GM12878 (cell line): ENCODE measurements at regions not wholly inside any gene's neighbourhood (a gene's known extent, or its start where the extent isn't known, plus 50 kb on each side); places are given as distances from the start of the nearest gene placed in this dataset.

Experiments used
- ATAC-seq: fragments of 200-7000 bp; cut with Tn5 transposase; 3 replicates; pipeline ENCODE4 v1.9.1; 2020; ENCODE audit warnings: mild to moderate bottlenecking, moderate library complexity
- BruUV-seq: library from RNA; stranded (reverse); fragments of 400-500 nt; replicated peaks from 2 replicates; lab custom pipeline; 2021; lab: Mats Ljungman, UMichigan
- CTCF ChIA-PET: fragments of 300-600 bp; sonication (Branson Sonifier 250); formaldehyde crosslinking; extraction: SDS; loops from one replicate; lab custom pipeline; 2021; ENCODE audit warnings: inconsistent platforms; lab: Yijun Ruan, JAX
- POLR2A ChIA-PET: fragments of 350-600 bp; formaldehyde crosslinking; extraction: SDS; loops from one replicate; lab custom pipeline; 2021; ENCODE audit warnings: inconsistent platforms; lab: Charles Lee
- RAD21 ChIA-PET: fragments of 300-600 bp; sonication (Branson Sonifier 250); formaldehyde crosslinking; loops from one replicate; lab custom pipeline; 2023; ENCODE audit warnings: antibody characterized with exemption; ENCODE audit not compliant: unreplicated experiment; lab: Charles Lee
- SMC1A ChIA-PET: fragments of 300-600 bp; sonication (Branson Sonifier 250); formaldehyde crosslinking; loops from one replicate; lab custom pipeline; 2023; ENCODE audit not compliant: unreplicated experiment, uncharacterized antibody; lab: Charles Lee
- DNase-seq: peaks from one replicate; pipeline ENCODE4 v3.0.0-alpha.2; 2011; ENCODE audit warnings: low read depth, low spot score
- FAIRE-seq: peaks from 3 replicates; lab custom pipeline; 2011; peaks lifted over from hg19 to GRCh38; lab: Jason Lieb, UNC
- H2AFZ ChIP-seq: 2 replicates; pipeline ENCODE4 v1.6.0; 2011; ENCODE audit warnings: low read depth, low read length, control low read depth; ENCODE audit not compliant: control insufficient read depth
- H3K27ac ChIP-seq: 2 replicates; pipeline ENCODE4 v1.5.1; 2011; ENCODE audit warnings: control low read depth; ENCODE audit not compliant: control insufficient read depth, insufficient read depth
- H3K27me3 ChIP-seq, 2 experiments: replicated peaks in 1 of 2; 2 replicates each; pipeline versions ENCODE4 v1.6.0 to v1.6.1; 2011; ENCODE audit warnings: low read length in 1 of 2; ENCODE audit not compliant: control insufficient read depth in 2 of 2, insufficient read depth in 2 of 2
- H3K36me3 ChIP-seq, 2 experiments: 2 replicates each; pipeline ENCODE4 v1.5.1; 2011; ENCODE audit warnings: low read length in 1 of 2; ENCODE audit not compliant: control insufficient read depth in 2 of 2, insufficient read depth in 2 of 2
- H3K4me1 ChIP-seq: 2 replicates; pipeline ENCODE4 v1.6.1; 2011; ENCODE audit warnings: mild to moderate bottlenecking, low read length, moderate library complexity, mixed read lengths; ENCODE audit not compliant: control insufficient read depth, insufficient read depth
- H3K4me2 ChIP-seq: 2 replicates; pipeline ENCODE4 v1.6.0; 2011; ENCODE audit warnings: control low read depth; ENCODE audit not compliant: control insufficient read depth, insufficient read depth
- H3K4me3 ChIP-seq: fragments of 200-600 bp; sonication (generic); 2 replicates; pipeline ENCODE4 v1.5.1; 2016
- H3K79me2 ChIP-seq: 2 replicates; pipeline ENCODE4 v1.6.0; 2011; ENCODE audit warnings: low read length; ENCODE audit not compliant: control insufficient read depth, insufficient read depth
- H3K9ac ChIP-seq: 2 replicates; pipeline ENCODE4 v1.8.0; 2011; ENCODE audit warnings: low read length, control low read depth, mixed read lengths; ENCODE audit not compliant: control insufficient read depth, insufficient read depth
- H3K9me3 ChIP-seq: replicated peaks from 3 replicates; pipeline ENCODE4 v1.5.1; 2011; ENCODE audit warnings: mild to moderate bottlenecking, low read length; ENCODE audit not compliant: control insufficient read depth, insufficient read depth
- H4K20me1 ChIP-seq: 2 replicates; pipeline ENCODE4 v1.6.0; 2011; ENCODE audit not compliant: control insufficient read depth, insufficient read depth
- CREM ChIP-seq: IDR thresholded peaks from 2 replicates; pipeline ENCODE4 v1.6.1; 2014; ENCODE audit warnings: antibody characterized with exemption, low read depth
- EGR1 ChIP-seq, 2 experiments: IDR thresholded peaks; 1 replicate in 1 of 2; 2 replicates in 1 of 2; pipeline ENCODE4 v1.6.1; 2011 to 2012; ENCODE audit warnings: low read depth in 2 of 2, low read length in 2 of 2, borderline replicate concordance in 1 of 2, mild to moderate bottlenecking in 1 of 2, moderate library complexity in 1 of 2
- IRF4 ChIP-seq: IDR thresholded peaks from 2 replicates; pipeline ENCODE4 v1.6.1; 2011; ENCODE audit warnings: low read depth, low read length
- MEF2B ChIP-seq: fragments of 450-650 bp; IDR thresholded peaks from 2 replicates; pipeline ENCODE4 v1.6.1; 2018; ENCODE audit warnings: mild to moderate bottlenecking, moderate library complexity; ENCODE audit not compliant: partially characterized antibody, poor library complexity, severe bottlenecking
- MTA2 ChIP-seq: fragments of 450-650 bp; IDR thresholded peaks from 2 replicates; pipeline ENCODE4 v1.6.1; 2016; ENCODE audit warnings: low read depth, mild to moderate bottlenecking, moderate library complexity
- MTA3 ChIP-seq: IDR thresholded peaks from 2 replicates; pipeline ENCODE4 v1.6.1; 2012; ENCODE audit warnings: low read length, inconsistent platforms, borderline replicate concordance
- MYB ChIP-seq: fragments of 150-350 bp; IDR thresholded peaks from 2 replicates; pipeline ENCODE4 v1.6.1; 2014; ENCODE audit warnings: mild to moderate bottlenecking, low read depth, low read length, borderline replicate concordance
- PRDM15 ChIP-seq: fragments of 450-650 bp; formaldehyde crosslinking; IDR thresholded peaks from 2 replicates; pipeline ENCODE4 v1.4.0; 2020; ENCODE audit warnings: mild to moderate bottlenecking, moderate library complexity
- SMAD1 ChIP-seq: fragments of 450-650 bp; IDR thresholded peaks from 2 replicates; pipeline ENCODE4 v1.6.1; 2018; ENCODE audit warnings: mild to moderate bottlenecking, low read depth; ENCODE audit not compliant: partially characterized antibody
- SP1 ChIP-seq: IDR thresholded peaks from one replicate; pipeline ENCODE4 v1.6.1; 2011; ENCODE audit warnings: low read depth, low read length
- SRF ChIP-seq, 2 experiments: IDR thresholded peaks; 2 replicates each; pipeline ENCODE4 v1.6.1; 2011; ENCODE audit warnings: low read depth in 2 of 2, low read length in 2 of 2, mild to moderate bottlenecking in 1 of 2, moderate library complexity in 1 of 2
- ZNF274 ChIP-seq: IDR thresholded peaks from one replicate; pipeline ENCODE4 v1.8.0; 2011; ENCODE audit not compliant: insufficient read length, insufficient read depth
- WGBS: methylation state at CpG from one replicate; pipeline ENCODE4 v1.1.6; 2016; ENCODE audit warnings: low lambda C conversion rate; ENCODE audit not compliant: insufficient replicate concordance, insufficient coverage; ENCODE audit errors: missing lambda C conversion rate; 5-methylcytosine and 5-hydroxymethylcytosine counted together
- in situ Hi-C: fragments of 300-500 bp; cut with MboI; formaldehyde crosslinking; loops from 9 replicates; pipeline ENCODE4 v1.14.3; 2018; ENCODE audit warnings: mixed read lengths
- intact Hi-C: fragments of 100-400 bp; cut with micrococcal nuclease; formaldehyde crosslinking; loops from one replicate; pipeline ENCODE4 v1.14.2; 2022; ENCODE audit not compliant: unreplicated experiment
- TF ChIP-seq, protein P1 (sequence below): fragments of 450-650 bp; formaldehyde crosslinking; IDR thresholded peaks from 2 replicates; pipeline ENCODE4 v1.4.0; 2022; ENCODE audit warnings: mild to moderate bottlenecking, moderate library complexity
- TF ChIP-seq, protein P2 (sequence below), 3 experiments: IDR thresholded peaks in 2 of 3; conservative IDR thresholded peaks in 1 of 3; 2 replicates each; pipeline ENCODE4 v1.5.1; 2011; ENCODE audit warnings: low read depth in 3 of 3, low read length in 3 of 3, mild to moderate bottlenecking in 3 of 3, control low read depth in 2 of 3, moderate library complexity in 2 of 3, inconsistent platforms in 1 of 3, mixed read lengths in 1 of 3; ENCODE audit not compliant: control insufficient read depth in 2 of 3, insufficient read depth in 1 of 3; ENCODE audit errors: extremely low read depth in 1 of 3

- Histone ChIP-seq H3K9me3 (no peaks in the 10 kb centered on the region), H3K27ac (no peak overlapping the region), H3K36me3 (no peaks in the 10 kb centered on the region), H2AFZ (no peak overlapping the region), H3K27me3 (no peaks in the 10 kb centered on the region), H3K79me2 (no peaks in the 10 kb centered on the region), H3K4me1 (no peaks in the 10 kb centered on the region), H3K9ac (no peak overlapping the region), H4K20me1 (no peaks in the 10 kb centered on the region), H3K4me2 (no peak overlapping the region), H3K4me3 (no peak overlapping the region)
- RAD21 ChIA-PET = no interaction called here
- intact Hi-C loops (loop anchor here (10.0 kb wide), 1 partner anchor 1581 kb away; no protein-coding TSS in a partner anchor), in situ Hi-C loops (no loop called here)
- CTCF ChIA-PET = interaction anchor here (0.6 kb wide), 1 partner anchor 28 kb away, joined by 3 read pairs; no protein-coding TSS in a partner anchor
- ATAC-seq (no peak), FAIRE-seq (no peak), DNase-seq (no peak)
- SMC1A ChIA-PET = no interaction called here
- BruUV-seq = no TSS peak
- 25% methylated on average over 7 of the region's 7 CpGs for WGBS
- POLR2A ChIA-PET = no interaction called here
- TF ChIP-seq, protein P1, sequence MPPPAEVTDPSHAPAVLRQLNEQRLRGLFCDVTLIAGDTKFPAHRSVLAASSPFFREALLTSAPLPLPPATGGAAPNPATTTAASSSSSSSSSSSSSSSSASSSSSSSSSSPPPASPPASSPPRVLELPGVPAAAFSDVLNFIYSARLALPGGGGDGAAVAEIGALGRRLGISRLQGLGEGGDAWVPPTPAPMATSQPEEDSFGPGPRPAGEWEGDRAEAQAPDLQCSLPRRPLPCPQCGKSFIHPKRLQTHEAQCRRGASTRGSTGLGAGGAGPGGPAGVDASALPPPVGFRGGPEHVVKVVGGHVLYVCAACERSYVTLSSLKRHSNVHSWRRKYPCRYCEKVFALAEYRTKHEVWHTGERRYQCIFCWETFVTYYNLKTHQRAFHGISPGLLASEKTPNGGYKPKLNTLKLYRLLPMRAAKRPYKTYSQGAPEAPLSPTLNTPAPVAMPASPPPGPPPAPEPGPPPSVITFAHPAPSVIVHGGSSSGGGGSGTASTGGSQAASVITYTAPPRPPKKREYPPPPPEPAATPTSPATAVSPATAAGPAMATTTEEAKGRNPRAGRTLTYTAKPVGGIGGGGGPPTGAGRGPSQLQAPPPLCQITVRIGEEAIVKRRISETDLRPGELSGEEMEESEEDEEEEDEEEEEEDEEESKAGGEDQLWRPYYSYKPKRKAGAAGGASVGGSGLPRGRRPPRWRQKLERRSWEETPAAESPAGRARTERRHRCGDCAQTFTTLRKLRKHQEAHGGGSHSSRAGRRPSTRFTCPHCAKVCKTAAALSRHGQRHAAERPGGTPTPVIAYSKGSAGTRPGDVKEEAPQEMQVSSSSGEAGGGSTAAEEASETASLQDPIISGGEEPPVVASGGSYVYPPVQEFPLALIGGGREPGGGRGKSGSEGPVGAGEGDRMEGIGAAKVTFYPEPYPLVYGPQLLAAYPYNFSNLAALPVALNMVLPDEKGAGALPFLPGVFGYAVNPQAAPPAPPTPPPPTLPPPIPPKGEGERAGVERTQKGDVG (CRISPR knock-in tag) = no peak
- TF ChIP-seq PRDM15 (CRISPR knock-in tag) (no peak), ZNF274 (no peak), MTA3 (no peak), MYB (no peak), SMAD1 (no peak), EGR1 (IDR thresholded peaks at IDR 0.05; ENCODE audit: borderline replicate concordance in 1 of 2, low read depth in 2 of 2, low read length in 2 of 2) (no peak), SP1 (no peak), SRF (IDR thresholded peaks at IDR 0.05; ENCODE audit: low read depth in 2 of 2, low read length in 2 of 2) (no peak), MEF2B (no peak), CREM (no peak), IRF4 (no peak), MTA2 (no peak)
- TF ChIP-seq, protein P2, sequence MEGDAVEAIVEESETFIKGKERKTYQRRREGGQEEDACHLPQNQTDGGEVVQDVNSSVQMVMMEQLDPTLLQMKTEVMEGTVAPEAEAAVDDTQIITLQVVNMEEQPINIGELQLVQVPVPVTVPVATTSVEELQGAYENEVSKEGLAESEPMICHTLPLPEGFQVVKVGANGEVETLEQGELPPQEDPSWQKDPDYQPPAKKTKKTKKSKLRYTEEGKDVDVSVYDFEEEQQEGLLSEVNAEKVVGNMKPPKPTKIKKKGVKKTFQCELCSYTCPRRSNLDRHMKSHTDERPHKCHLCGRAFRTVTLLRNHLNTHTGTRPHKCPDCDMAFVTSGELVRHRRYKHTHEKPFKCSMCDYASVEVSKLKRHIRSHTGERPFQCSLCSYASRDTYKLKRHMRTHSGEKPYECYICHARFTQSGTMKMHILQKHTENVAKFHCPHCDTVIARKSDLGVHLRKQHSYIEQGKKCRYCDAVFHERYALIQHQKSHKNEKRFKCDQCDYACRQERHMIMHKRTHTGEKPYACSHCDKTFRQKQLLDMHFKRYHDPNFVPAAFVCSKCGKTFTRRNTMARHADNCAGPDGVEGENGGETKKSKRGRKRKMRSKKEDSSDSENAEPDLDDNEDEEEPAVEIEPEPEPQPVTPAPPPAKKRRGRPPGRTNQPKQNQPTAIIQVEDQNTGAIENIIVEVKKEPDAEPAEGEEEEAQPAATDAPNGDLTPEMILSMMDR (IDR thresholded peaks at IDR 0.05 in 2 of 3, conservative IDR thresholded peaks at IDR 0.05 in 1 of 3; ENCODE audit: control insufficient read depth in 2 of 3, extremely low read depth in 1 of 3, insufficient read depth in 1 of 3, low read depth in 3 of 3, low read length in 3 of 3) = no peak
These were observed 89.8 kb downstream of the PMP22 start for GRCh38 chr17:15175356-15175755.
